GM19328 (cell line): ENCODE measurements at regions not wholly inside any gene's neighbourhood (a gene's known extent, or its start where the extent isn't known, plus 50 kb on each side); places are given as distances from the start of the nearest gene placed in this dataset.

ENCODE experiments used
- ATAC-seq: cut with Tn5 transposase; IDR thresholded peaks from one replicate; pipeline ENCODE4 v1.9.1; 2021; ENCODE audit warnings: mild to moderate bottlenecking, moderate library complexity; ENCODE audit not compliant: unreplicated experiment

- no peak for ATAC-seq
These were observed 284.8 kb upstream of the PPARGC1A start for GRCh38 chr4:24174602-24175001.

DNA sequence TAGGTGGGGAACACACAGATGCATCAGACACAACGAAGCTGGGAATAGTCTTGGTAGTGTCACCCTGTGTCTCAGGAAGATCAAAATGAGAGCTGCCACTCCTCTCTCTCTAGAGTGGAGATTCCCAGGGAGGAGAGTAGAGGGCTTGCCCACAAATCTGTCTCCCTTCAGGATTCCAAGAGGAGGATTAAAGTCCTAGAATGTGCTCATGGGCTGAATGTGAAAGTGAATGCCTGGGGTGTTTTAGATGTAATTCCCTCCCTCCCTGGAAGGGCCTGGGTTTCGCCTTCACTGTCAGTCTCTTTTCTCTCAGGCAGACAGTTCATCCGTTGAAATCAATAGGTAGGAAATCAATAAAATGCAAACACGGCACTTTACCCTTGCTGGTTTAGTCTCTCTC is 282.6 kb upstream of the PPARGC1A start:
- ATAC-seq, result no peak

GRCh38 chr4:24169956-24170355 is 280.1 kb upstream of the PPARGC1A start:
- no peak for ATAC-seq

DNA sequence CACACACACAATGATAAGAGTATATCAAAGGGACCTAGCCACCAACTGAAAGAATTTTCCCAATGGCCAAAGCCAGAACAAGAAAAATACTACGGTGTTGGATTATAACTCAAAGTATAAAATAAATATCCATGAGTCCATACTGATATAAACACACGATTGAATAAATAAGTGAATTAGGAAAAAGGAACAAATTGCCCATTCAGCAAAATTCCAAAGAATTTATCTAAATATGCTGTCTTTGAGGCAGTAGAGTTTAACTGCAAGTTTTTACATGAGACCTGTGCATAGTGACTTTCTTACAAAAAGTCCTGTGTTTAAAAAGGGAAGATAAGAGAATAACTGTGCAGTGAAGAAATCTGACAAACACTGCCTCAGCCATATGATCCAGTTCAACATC is 278.8 kb upstream of the PPARGC1A start:
- no peak for ATAC-seq

GRCh38 chr4:24166501-24166900 is 276.7 kb upstream of the PPARGC1A start:
- no peak for ATAC-seq

GRCh38 chr4:24164797-24165196 is 274.9 kb upstream of the PPARGC1A start:
- ATAC-seq, result no peak

DNA sequence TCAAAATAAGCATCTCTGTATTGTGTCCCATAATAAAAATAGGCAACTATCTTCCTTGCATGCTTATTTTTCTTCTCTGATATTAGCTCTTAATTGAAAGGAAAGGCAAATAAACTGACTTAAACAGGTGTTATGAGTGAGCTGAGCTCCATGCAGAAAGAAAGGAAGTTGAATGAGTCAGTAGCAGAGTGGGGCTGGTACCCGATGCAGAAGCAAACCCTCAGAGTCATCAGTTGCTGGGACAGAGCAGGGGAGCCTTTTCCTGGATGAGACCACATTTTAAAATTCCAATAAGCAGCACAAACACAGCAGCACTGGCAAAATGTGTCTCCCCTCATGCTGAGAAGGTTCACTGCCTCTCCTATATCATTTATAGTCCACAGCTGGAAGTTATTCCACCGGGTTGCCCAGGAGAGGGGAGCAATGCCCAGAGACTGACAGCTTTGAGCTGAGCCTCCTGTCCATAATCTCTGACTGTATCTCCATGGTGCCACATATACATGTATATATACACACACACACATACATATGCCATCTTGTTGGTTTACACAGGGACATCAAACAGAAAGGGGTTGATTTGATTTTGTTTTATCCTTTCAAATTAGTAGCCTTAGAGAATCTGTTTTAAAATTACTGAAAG is 274.3 kb upstream of the PPARGC1A start:
- no peak for ATAC-seq

GRCh38 chr4:24163314-24163713 is 273.5 kb upstream of the PPARGC1A start:
- no peak for ATAC-seq

DNA sequence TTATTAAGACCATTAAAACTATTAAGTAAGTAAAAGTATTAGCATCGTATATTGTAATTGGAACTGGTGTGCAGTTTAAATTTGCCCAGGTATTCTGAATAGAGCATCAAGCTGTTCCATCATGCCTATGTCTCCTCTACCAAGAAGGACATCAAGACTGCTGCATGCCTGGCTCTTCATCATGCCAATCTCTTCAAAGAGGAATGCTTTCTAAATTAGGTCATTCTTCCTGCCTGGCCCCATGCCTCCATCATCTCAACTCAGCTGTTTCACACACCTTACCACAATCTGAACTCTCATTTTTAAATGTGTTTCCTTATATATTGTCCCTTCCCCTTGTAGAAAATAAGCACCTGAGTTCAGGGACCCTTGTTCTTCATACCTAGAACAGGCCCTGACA is 270.5 kb upstream of the PPARGC1A start:
- no peak for ATAC-seq

GRCh38 chr4:24158031-24158430 is 268.2 kb upstream of the PPARGC1A start:
- no peak for ATAC-seq

DNA sequence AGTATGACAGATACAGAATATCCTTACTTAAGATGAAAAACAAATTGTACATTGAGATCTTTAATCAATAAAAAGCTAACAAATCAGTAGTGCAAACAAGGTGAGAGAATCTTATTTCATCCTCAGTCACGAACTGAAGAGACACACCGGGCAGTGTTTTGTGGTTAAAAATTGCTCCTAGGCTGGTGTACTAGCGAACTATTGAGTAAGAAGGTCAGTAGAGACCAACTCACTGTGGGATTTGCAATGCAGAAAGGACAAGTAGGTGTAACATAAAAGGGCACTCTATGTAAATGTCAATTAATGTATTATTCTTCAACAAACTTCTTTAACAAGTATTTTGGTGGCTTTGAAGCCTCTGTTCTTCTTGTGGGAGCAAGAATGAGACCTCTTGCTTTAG is 260.2 kb upstream of the PPARGC1A start:
- no peak for ATAC-seq

DNA sequence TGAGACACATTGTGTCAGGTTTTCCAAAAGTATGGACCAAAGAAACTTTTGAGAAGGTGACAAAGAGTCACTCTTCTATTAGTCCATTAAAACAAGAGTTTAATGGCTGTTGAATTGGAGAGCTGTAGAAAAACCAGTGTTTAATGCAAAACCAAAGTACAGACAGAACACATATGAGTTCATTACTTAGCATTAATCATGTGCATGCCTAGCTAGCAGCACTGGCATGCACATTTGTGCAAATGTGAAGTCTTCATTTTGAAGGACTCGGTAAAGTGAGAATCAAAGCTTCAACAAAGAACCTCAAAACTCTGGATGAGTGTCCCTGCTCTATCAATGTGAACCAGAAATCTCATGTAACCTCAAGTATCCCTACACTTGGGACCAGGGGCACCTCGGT is 256.3 kb upstream of the PPARGC1A start:
- ATAC-seq, result no peak

- no peak for ATAC-seq
These were observed 255.7 kb upstream of the PPARGC1A start for GRCh38 chr4:24145591-24145990.

DNA sequence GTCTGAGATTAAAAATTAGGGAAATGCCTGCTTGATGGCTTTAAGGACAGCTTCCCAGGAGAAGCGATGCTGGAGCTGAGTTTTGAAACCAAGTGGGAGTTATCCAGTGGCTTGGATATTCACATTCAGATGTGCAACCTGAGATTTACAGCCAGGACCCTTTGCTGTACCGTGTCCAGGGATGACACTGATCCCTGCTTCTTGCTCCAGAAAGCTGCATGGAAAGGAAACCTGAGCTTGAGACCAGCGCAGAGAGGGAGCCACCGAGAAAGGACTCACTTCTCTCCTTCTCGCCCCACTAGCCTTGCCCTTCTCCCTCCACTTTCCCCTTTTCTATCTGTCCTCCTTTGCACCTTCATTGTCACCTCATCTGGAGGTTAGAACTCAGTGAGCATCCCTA is 254.5 kb upstream of the PPARGC1A start:
- ATAC-seq, result no peak

GRCh38 chr4:24143741-24144140 is 253.9 kb upstream of the PPARGC1A start:
- no peak for ATAC-seq

GRCh38 chr4:24141836-24142235 is 252.0 kb upstream of the PPARGC1A start:
- ATAC-seq, result no peak

DNA sequence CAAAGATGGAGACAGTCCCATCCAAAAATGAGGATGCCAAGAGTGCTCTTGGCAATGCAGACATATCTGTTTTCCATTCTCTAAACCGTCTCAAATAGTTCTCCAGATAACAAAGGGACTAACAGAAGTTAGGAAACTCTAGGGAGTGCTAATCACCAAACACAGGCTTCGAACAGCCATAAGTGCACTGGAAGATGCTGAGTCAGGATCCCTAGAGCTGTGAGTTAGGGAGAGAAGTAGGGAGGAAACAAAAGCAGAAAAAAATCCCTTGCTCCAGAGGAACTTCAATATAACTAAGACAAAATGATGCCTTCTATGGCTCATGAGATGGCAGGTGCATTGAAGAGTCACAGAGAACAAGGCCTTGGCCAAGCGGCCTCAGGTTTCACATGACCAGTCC is 251.0 kb upstream of the PPARGC1A start:
- ATAC-seq, result no peak

DNA sequence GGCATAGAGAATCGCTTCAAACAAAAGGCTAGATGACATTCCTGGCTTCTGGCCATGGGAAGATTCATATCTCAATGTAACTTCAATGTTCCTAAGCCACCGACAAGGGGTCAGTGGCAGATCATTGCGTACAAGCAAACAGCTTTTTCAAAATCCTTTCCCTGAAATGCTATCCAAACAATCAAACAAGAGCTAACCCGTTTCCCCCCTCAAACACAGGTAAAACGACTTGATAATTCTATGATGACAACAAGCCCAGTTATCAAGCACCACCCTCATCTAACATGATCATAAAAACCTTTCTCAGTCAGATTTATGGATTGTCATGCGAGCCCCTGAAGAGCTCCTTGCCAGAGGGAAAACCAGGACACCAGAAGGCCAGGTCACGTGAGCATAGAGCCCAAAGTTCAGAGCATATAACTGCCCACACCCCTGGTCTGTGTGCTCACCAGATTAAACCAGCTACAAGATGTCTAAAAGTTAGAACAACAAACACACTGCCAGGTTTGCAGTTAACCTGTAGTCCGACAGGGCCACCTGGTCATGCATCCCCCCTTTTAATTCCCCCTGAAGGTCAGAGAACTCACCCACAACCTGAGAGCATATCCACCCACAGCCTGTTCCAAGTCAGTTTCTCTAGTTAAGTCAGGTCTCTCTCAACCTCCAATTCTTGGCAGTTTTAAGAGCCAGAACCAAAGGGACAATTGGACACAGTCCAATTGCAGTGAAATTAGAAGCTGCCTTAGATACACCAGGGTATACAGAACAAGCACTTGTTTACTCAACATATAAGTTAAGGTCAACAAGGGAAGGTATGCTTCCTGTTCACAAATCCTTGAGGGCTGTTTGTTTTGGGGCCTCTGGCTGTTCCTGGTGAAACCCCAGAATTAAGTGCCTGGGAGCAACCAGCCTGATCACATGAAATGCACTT is 248.1 kb upstream of the PPARGC1A start:
- no peak for ATAC-seq

- ATAC-seq, result no peak
These were observed 242.3 kb upstream of the PPARGC1A start for GRCh38 chr4:24131954-24132673.

GRCh38 chr4:24130637-24131036 is 240.8 kb upstream of the PPARGC1A start:
- ATAC-seq, result no peak

DNA sequence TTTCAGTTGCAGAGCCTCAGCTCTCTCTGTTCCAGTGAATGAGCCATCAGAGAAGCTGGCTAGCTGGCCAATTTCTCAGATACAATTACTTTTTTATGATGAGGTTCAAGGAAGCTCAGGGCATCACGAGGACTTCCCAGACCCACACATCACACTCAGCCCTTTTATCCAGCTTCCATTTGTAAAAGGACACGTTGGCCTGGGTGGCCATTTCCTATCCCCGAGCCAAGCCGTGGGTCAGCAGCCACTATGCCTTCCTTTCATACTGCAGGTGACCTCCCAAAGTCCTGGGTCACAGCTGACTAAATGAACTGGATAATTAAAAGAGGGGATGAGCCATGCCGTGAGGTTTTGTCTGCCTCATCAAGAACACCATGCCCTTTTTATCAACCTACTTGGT is 236.9 kb upstream of the PPARGC1A start:
- ATAC-seq, result no peak
